Loucy (cell line): ENCODE measurements at regions not wholly inside any gene's neighbourhood (a gene's known extent, or its start where the extent isn't known, plus 50 kb on each side); places are given as distances from the start of the nearest gene placed in this dataset.

ENCODE experiments used
- EZH2phosphoT487 ChIP-seq: fragments of 200-600 bp; IDR thresholded peaks from 2 replicates; pipeline ENCODE4 v1.6.1; 2018; ENCODE audit warnings: antibody characterized with exemption, mild to moderate bottlenecking, moderate library complexity, borderline replicate concordance
- TF ChIP-seq, protein P1 (sequence below): fragments of 200-600 bp; sonication (generic); conservative IDR thresholded peaks from 2 replicates; pipeline ENCODE4 v1.5.1; 2014; ENCODE audit warnings: mild to moderate bottlenecking, antibody characterized with exemption, low read length

DNA sequence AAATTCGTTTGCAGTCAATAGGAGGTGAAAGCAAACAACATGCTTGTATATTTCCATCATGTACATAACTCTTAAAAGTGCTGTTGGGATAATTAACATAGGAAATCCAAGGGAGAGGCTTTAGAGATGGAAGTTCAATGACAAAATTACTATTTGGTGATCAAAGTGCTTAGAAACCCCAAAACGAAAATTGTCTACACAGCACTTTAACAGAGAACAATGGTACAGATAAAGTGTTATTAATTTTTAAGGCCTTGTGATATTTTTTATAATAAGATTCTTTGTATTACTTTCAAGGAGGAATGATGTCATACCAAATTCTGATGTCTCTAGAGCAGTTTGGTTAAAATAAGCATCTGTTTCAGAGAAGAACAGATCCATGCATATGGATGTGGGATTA, 406.3 kb downstream of the EPHA7 start:
- TF ChIP-seq, protein P1, sequence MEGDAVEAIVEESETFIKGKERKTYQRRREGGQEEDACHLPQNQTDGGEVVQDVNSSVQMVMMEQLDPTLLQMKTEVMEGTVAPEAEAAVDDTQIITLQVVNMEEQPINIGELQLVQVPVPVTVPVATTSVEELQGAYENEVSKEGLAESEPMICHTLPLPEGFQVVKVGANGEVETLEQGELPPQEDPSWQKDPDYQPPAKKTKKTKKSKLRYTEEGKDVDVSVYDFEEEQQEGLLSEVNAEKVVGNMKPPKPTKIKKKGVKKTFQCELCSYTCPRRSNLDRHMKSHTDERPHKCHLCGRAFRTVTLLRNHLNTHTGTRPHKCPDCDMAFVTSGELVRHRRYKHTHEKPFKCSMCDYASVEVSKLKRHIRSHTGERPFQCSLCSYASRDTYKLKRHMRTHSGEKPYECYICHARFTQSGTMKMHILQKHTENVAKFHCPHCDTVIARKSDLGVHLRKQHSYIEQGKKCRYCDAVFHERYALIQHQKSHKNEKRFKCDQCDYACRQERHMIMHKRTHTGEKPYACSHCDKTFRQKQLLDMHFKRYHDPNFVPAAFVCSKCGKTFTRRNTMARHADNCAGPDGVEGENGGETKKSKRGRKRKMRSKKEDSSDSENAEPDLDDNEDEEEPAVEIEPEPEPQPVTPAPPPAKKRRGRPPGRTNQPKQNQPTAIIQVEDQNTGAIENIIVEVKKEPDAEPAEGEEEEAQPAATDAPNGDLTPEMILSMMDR = no peak
- no peak for TF ChIP-seq EZH2phosphoT487
